Stimulated activated naive CD8-positive, alpha-beta T cell treated with anti-CD3 and anti-CD28 coated beads, Interleukin-15, amount 100 ng/mL, for 72 hours (primary cell): ENCODE measurements at regions not wholly inside any gene's neighbourhood (a gene's known extent, or its start where the extent isn't known, plus 50 kb on each side); places are given as distances from the start of the nearest gene placed in this dataset.

Experiments
- ATAC-seq: fragments of 150-1000 bp; cut with Tn5 transposase; 2 replicates; pipeline ENCODE4 v1.10.0; 2021; ENCODE audit warnings: mild to moderate bottlenecking, moderate library complexity
- DNase-seq, 2 donors: peaks; one replicate each; pipeline ENCODE4 v3.0.0; 2021 to 2022
- H3K27ac Mint-ChIP-seq, 2 donors: one replicate each; pipeline ENCODE4 v1.8.0; 2022; ENCODE audit warnings: mild to moderate bottlenecking in 2 of 2, mixed read lengths in 2 of 2, moderate library complexity in 2 of 2
- H3K27me3 Mint-ChIP-seq: one replicate; pipeline ENCODE4 v1.8.0; 2022; ENCODE audit warnings: mixed read lengths
- H3K4me1 Mint-ChIP-seq: one replicate; pipeline ENCODE4 v1.8.0; 2022; ENCODE audit warnings: mild to moderate bottlenecking, mixed read lengths
- H3K4me3 Mint-ChIP-seq, 2 donors: one replicate each; pipeline ENCODE4 v1.8.0; 2022; ENCODE audit warnings: mild to moderate bottlenecking in 2 of 2, mixed read lengths in 2 of 2, moderate library complexity in 1 of 2
- H3K9me3 Mint-ChIP-seq, 2 donors: one replicate each; pipeline ENCODE4 v1.8.0; 2022; ENCODE audit warnings: mixed read lengths in 2 of 2

DNA sequence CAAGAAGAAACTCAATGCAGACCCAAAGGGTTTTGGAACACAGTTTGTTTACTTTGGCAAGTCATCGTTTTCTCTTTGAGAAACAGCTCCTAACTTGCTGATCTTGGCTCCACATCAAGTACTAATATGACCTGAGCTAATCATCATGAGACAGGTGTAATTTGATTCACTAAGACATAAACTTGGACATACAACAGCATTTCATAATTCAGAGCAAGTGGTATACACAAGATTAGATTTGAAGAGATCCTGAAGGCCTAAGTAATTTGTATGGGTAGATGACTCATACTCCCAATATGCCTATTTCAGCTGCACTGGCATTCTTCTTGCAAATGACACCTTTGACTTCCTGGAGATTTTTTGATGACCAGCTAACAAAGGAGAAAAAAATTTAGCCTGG lies 1521.7 kb downstream of the RPA4 start:
- no peak overlapping the region for H3K27ac Mint-ChIP-seq
- ATAC-seq, result no peak
- H3K27me3 Mint-ChIP-seq, result no peaks in the 10 kb centered on the region
- H3K4me1 Mint-ChIP-seq, result no peaks in the 10 kb centered on the region
- no peak for DNase-seq
- H3K4me3 Mint-ChIP-seq, result no peak overlapping the region
- peaks cover 0 to 4% of the 10 kb centered on the region in 2 donors for H3K9me3 Mint-ChIP-seq

DNA sequence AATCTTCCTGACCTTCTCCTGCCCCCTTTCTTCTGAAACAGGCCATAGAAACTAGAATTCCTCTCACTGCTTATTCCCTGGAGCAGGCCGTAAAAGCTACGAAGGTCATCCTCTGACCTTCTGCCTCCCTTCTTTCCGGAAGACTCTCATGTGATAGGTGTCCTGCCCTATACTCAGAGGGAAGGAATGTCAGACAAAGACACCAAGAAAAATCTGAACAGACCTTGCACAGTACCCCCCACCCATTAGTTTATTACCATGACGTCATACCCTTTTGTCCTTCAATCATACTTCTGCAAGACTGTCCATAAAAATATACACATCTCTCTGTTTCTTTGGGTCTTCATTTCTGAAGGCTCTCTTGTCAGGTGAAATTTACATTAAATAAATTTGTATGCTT lies 1523.9 kb downstream of the RPA4 start:
- H3K27ac Mint-ChIP-seq, result no peak overlapping the region
- no peak overlapping the region for H3K4me3 Mint-ChIP-seq
- H3K4me1 Mint-ChIP-seq, result no peaks in the 10 kb centered on the region
- no peak for DNase-seq
- no peak for ATAC-seq
- no peaks in the 10 kb centered on the region for H3K27me3 Mint-ChIP-seq
- peaks cover 0 to 4% of the 10 kb centered on the region in 2 donors for H3K9me3 Mint-ChIP-seq

GRCh38 chrX:98409867-98410266 lies 1526.2 kb downstream of the RPA4 start:
- ATAC-seq, result no peak
- no peak for DNase-seq
- Mint-ChIP-seq H3K27me3 (no peaks in the 10 kb centered on the region), H3K4me1 (no peaks in the 10 kb centered on the region), H3K9me3 (no peaks in the 10 kb centered on the region), H3K4me3 (no peak overlapping the region), H3K27ac (no peak overlapping the region)

DNA sequence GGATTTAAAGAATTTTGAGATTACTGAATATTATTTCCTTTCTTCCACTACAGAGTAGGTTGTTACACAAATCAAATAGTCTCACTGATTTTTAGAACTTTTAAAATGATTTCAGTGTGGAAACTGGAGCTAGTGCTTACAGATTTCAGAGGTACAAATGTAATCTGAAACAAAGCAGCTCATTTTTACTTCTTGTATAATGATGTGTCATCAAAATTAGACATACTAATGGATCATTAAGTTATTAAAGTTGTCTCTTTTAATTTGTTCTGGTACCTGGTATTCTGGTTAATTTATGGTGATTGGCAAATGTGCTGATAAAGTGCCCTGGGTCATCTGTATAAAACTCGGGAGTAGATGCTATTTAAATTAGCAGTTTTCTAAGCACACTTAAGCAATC lies 1528.3 kb downstream of the RPA4 start:
- H3K9me3 Mint-ChIP-seq, result no peaks in the 10 kb centered on the region
- DNase-seq, result no peak
- no peak overlapping the region for H3K4me3 Mint-ChIP-seq
- ATAC-seq, result no peak
- no peaks in the 10 kb centered on the region for H3K27me3 Mint-ChIP-seq
- no peak overlapping the region for H3K27ac Mint-ChIP-seq
- no peaks in the 10 kb centered on the region for H3K4me1 Mint-ChIP-seq

DNA sequence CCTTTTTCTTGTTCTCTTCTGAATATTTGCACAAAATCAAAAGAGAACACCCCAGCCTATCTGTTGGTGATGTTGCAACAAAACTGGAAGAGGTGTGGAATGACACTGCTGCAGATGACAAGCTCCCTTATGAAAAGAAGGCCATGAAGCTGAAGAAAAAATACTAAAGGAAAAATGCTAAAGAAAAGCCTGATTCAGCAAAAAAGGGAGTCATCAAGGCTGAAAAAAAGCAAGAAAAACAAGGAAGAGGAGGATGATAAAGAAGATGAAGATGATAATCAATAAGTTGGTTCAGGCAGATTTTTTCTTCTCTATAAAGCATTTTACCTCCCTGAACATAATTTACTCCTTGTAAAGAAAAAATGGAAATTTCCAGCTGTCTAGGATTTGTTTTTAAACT lies 1538.8 kb downstream of the RPA4 start:
- peaks cover 0 to 6% of the 10 kb centered on the region in 2 donors for H3K9me3 Mint-ChIP-seq
- no peak for ATAC-seq
- no peaks in the 10 kb centered on the region for H3K4me1 Mint-ChIP-seq
- no peaks in the 10 kb centered on the region for H3K27me3 Mint-ChIP-seq
- no peak overlapping the region for H3K27ac Mint-ChIP-seq
- H3K4me3 Mint-ChIP-seq, result no peak overlapping the region
- DNase-seq, result no peak

GRCh38 chrX:98432413-98432812 lies 1548.7 kb downstream of the RPA4 start:
- no peaks in the 10 kb centered on the region for H3K4me1 Mint-ChIP-seq
- no peaks in the 10 kb centered on the region for H3K27me3 Mint-ChIP-seq
- no peaks in the 10 kb centered on the region for H3K9me3 Mint-ChIP-seq
- no peak overlapping the region for H3K27ac Mint-ChIP-seq
- no peak for ATAC-seq
- H3K4me3 Mint-ChIP-seq, result no peak overlapping the region
- no peak for DNase-seq

DNA sequence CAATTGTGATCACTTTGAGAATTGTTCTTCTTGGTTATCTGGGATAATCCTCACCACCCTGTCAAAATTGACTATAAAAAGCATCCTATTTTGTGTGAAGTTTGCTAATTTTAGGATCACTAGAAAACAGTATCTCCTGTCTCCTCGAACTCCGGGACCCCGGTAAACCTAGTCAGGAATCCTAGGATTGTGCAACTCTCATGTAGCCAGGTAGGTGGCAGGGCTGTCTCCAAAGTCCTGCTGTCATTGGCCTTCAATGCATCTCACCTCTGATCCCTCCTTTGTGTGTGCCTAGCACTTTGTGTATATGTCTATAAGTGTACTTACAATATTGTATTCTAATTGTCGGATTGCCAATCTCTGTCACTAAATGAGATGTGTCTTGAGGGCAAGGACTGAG lies 1564.8 kb downstream of the RPA4 start:
- no peaks in the 10 kb centered on the region for H3K9me3 Mint-ChIP-seq
- H3K27me3 Mint-ChIP-seq, result no peaks in the 10 kb centered on the region
- H3K4me3 Mint-ChIP-seq, result no peak overlapping the region
- DNase-seq, result no peak
- H3K4me1 Mint-ChIP-seq, result no peaks in the 10 kb centered on the region
- ATAC-seq, result no peak
- H3K27ac Mint-ChIP-seq, result no peak overlapping the region

DNA sequence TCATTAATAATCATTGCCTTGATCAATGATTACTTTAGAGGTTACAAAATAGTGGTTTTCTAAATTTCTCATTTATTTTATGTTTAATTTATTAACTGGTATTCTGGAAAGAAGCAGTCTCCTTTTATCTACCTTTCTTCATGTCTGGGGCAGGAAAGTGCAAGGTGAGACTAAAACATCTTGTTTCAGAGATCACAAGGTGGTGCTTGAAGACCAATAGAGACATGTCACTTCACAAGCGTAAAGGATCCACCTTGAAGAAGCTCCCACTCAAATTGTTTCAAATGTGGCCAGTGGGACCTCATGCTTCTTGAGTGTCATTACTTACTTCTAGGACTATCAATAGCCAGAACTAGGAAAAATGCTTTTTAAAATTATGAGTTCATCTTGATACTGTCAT lies 1568.7 kb downstream of the RPA4 start:
- H3K27me3 Mint-ChIP-seq, result no peaks in the 10 kb centered on the region
- no peaks in the 10 kb centered on the region for H3K4me1 Mint-ChIP-seq
- no peak overlapping the region for H3K27ac Mint-ChIP-seq
- DNase-seq (no peak), ATAC-seq (no peak)
- no peaks in the 10 kb centered on the region for H3K9me3 Mint-ChIP-seq
- H3K4me3 Mint-ChIP-seq, result no peak overlapping the region

DNA sequence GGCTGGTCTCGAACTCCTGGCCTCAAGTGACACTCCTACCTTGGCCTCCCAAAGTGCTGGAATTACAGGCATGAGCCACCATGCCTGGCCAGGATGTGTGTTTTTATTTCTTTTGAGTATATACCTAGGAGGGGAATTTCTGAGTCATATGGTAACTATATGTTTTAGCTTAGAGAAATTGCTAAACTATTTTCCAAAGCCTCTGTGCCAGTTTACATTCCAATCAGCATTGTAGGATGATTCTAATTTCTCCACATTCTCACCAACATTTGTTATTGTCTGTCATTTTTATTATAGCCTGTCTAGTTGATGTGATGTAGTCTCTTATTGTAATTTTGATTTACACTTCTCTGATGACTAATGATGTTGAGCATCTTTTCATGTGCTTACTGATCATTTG lies 1576.0 kb downstream of the RPA4 start:
- Mint-ChIP-seq H3K4me3 (no peak overlapping the region), H3K27ac (no peak overlapping the region), H3K9me3 (no peaks in the 10 kb centered on the region)

GRCh38 chrX:98480606-98481005 lies 1596.9 kb downstream of the RPA4 start:
- no peak overlapping the region for H3K27ac Mint-ChIP-seq
- ATAC-seq, result no peak
- no peak for DNase-seq
- no peaks in the 10 kb centered on the region for H3K9me3 Mint-ChIP-seq
- H3K4me1 Mint-ChIP-seq, result no peaks in the 10 kb centered on the region
- no peaks in the 10 kb centered on the region for H3K27me3 Mint-ChIP-seq
- H3K4me3 Mint-ChIP-seq, result no peak overlapping the region

More for the DNA sequence above, 1576.0 kb downstream of the RPA4 start:
- no peak for DNase-seq
- H3K27me3 Mint-ChIP-seq, result no peaks in the 10 kb centered on the region
- ATAC-seq, result no peak
- no peaks in the 10 kb centered on the region for H3K4me1 Mint-ChIP-seq

- Mint-ChIP-seq H3K9me3 (no peaks in the 10 kb centered on the region), H3K4me3 (no peak overlapping the region), H3K27me3 (no peaks in the 10 kb centered on the region), H3K4me1 (no peaks in the 10 kb centered on the region), H3K27ac (no peak overlapping the region)
- no peak for ATAC-seq
- DNase-seq, result no peak
Observed at GRCh38 chrX:98481636-98482035, 1597.9 kb downstream of the RPA4 start.

DNA sequence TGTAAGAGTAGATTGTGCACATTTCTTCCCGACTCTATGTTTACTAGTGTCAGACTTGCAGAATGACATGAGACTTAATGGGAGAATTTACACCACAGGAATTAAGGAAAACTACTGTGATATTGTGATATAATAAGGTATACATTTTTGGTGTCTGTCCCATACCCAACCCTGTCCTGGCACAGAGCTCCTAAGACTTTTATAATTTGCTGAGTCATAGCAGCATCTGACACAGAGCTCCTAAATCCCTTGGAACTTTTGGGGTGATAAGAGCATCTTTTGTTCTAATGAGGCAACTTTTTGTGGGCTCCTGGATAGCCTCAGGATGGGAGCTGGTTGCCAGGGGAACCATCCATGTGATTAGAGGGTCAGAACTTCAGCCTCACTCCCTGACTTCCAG lies 1607.0 kb downstream of the RPA4 start:
- Mint-ChIP-seq H3K9me3 (peaks cover 0 to 7% of the 10 kb centered on the region in 2 donors), H3K27me3 (no peaks in the 10 kb centered on the region), H3K27ac (no peak overlapping the region), H3K4me3 (no peak overlapping the region), H3K4me1 (no peaks in the 10 kb centered on the region)
- ATAC-seq, result no peak
- no peak for DNase-seq

DNA sequence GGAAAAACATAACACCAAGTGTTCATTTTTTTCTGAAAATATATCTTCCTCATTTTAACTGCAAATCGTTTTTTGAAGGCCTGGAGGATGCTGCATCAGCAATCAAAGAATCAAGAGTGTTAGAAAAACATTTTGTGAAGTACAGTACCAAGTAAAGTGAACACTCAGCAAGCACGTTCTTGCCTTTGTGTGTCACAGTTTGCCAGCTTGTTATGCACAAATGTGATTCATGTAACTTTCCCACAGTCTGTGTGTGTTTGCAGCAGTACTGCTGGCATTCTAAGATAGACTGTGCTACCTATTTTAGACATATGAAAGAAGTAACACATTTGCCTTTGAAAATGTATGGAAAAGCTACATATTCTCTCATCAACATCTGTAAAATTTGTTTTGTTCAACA lies 1617.7 kb downstream of the RPA4 start:
- no peak for DNase-seq
- H3K27me3 Mint-ChIP-seq, result no peaks in the 10 kb centered on the region
- no peaks in the 10 kb centered on the region for H3K4me1 Mint-ChIP-seq
- no peak overlapping the region for H3K27ac Mint-ChIP-seq
- no peak overlapping the region for H3K4me3 Mint-ChIP-seq
- H3K9me3 Mint-ChIP-seq, result peaks cover 0 to 6% of the 10 kb centered on the region in 2 donors
- ATAC-seq, result no peak

DNA sequence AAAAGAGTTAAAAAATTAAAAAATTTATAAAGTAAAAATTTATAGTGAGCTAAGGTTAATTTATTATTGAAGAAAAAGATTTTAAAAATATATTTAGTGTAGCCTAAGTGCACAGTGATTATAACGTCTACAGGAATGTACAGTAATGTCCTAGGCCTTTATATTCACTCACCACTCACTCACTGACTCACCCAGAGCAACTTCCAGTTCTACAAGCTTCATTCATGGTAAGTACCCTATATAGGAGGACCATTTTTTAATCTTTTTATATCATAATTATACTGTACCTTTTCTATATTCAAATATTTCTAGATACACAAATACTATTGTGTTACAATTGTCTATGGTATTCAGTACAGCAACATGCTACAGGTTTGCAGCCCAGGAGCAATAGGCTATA lies 1623.2 kb downstream of the RPA4 start:
- no peak for ATAC-seq
- no peak for DNase-seq
- Mint-ChIP-seq H3K27me3 (no peaks in the 10 kb centered on the region), H3K4me1 (no peaks in the 10 kb centered on the region), H3K27ac (no peak overlapping the region), H3K4me3 (no peak overlapping the region), H3K9me3 (peaks cover 0 to 6% of the 10 kb centered on the region in 2 donors)

- no peak for DNase-seq
- Mint-ChIP-seq H3K27me3 (no peaks in the 10 kb centered on the region), H3K4me1 (no peaks in the 10 kb centered on the region), H3K4me3 (no peak overlapping the region), H3K27ac (no peak overlapping the region), H3K9me3 (no peaks in the 10 kb centered on the region)
- no peak for ATAC-seq
Observed at GRCh38 chrX:98514032-98514431, 1630.3 kb downstream of the RPA4 start.

GRCh38 chrX:98516120-98516519 lies 1632.4 kb downstream of the RPA4 start:
- Mint-ChIP-seq H3K27ac (no peak overlapping the region), H3K4me1 (no peaks in the 10 kb centered on the region)
- ATAC-seq, result no peak

DNA sequence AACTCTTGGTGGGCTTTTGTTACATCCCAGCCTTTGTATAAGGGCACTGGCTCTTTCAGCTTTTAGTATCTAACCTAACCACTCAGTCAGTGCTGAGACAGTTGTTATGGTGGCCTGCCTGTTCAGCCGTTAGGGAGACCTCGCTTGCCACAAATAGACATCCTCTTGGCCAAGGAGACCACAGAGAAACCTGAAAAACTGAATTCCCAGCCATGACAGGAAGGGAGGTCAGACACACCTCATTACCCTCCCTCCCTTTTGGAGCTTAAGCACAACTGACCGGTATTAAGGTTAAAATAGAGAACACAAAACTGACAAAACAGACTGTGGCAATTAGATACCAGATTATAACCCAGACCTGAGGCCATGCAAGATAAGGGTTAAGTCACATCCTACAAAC lies 1639.3 kb downstream of the RPA4 start:
- Mint-ChIP-seq H3K4me3 (no peak overlapping the region), H3K27ac (no peak overlapping the region), H3K27me3 (no peaks in the 10 kb centered on the region), H3K9me3 (no peaks in the 10 kb centered on the region), H3K4me1 (no peaks in the 10 kb centered on the region)
- ATAC-seq (no peak), DNase-seq (no peak)

More at GRCh38 chrX:98516120-98516519, 1632.4 kb downstream of the RPA4 start:
- Mint-ChIP-seq H3K27me3 (no peaks in the 10 kb centered on the region), H3K9me3 (no peaks in the 10 kb centered on the region), H3K4me3 (no peak overlapping the region)
- DNase-seq, result no peak

DNA sequence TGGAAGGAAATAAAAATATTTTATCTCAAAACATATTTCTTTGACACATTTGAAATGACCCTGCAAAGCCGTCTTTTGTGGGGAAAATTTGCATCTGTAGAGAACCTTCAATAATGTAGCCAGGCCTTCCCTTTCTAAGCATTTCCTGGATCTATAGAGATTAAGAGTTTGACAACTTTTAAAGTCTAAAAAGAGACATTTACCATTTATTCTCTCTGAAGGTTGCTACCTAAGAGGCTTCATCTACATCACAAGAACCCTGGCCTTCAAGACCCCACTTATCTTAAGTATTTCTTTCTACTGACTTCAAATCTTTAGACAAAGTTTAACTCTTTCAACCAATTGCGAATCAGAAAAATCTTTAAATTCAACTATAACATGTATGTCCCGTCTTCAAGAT lies 1639.8 kb downstream of the RPA4 start:
- Mint-ChIP-seq H3K27me3 (no peaks in the 10 kb centered on the region), H3K27ac (no peak overlapping the region), H3K4me1 (no peaks in the 10 kb centered on the region), H3K4me3 (no peak overlapping the region), H3K9me3 (no peaks in the 10 kb centered on the region)
- DNase-seq (no peak), ATAC-seq (no peak)
